OCI-LY3 (cell line): ENCODE measurements at regions not wholly inside any gene's neighbourhood (a gene's known extent, or its start where the extent isn't known, plus 50 kb on each side); places are given as distances from the start of the nearest gene placed in this dataset.

Experiments
- H2AFZ ChIP-seq: fragments of 200-600, 300-600 bp; shearing (Covaris generic); 2 replicates; pipeline ENCODE4 v1.6.0; 2014; ENCODE audit warnings: antibody characterized with exemption, low read depth, low read length
- H3K27ac ChIP-seq: fragments of 200-600, 300-600 bp; sonication (generic); 2 replicates; pipeline ENCODE4 v1.5.1; 2014; ENCODE audit warnings: mild to moderate bottlenecking, low read length, moderate library complexity, mixed read lengths
- H3K27me3 ChIP-seq: fragments of 200-600, 300-600 bp; sonication (generic); 2 replicates; pipeline ENCODE4 v1.6.1; 2014; ENCODE audit warnings: low read depth, low read length, mixed read lengths
- H3K36me3 ChIP-seq: fragments of 200-600, 300-600 bp; sonication (generic); replicated peaks from 2 replicates; pipeline ENCODE3; 2014; ENCODE audit warnings: low read depth, low read length, mixed read lengths
- H3K4me1 ChIP-seq: fragments of 300-600, 200-600 bp; sonication (generic); 2 replicates; pipeline ENCODE4 v1.6.1; 2014; ENCODE audit warnings: low read length, mixed read lengths
- H3K4me2 ChIP-seq: fragments of 200-600, 300-600 bp; sonication (generic); 2 replicates; pipeline ENCODE4 v1.6.1; 2014; ENCODE audit warnings: low read length, mixed read lengths
- H3K4me3 ChIP-seq: fragments of 300-600, 200-600 bp; sonication (generic); 2 replicates; pipeline ENCODE4 v1.5.1; 2014; ENCODE audit warnings: antibody characterized with exemption, mild to moderate bottlenecking, low read length, moderate library complexity
- H3K79me2 ChIP-seq: fragments of 300-600, 200-600 bp; shearing (Covaris generic); 2 replicates; pipeline ENCODE4 v1.6.1; 2014; ENCODE audit warnings: mild to moderate bottlenecking, low read length, mixed read lengths
- H3K9ac ChIP-seq: fragments of 300-600, 200-600 bp; shearing (Covaris generic); 2 replicates; pipeline ENCODE4 v1.6.0; 2014; ENCODE audit warnings: mild to moderate bottlenecking, low read length, moderate library complexity
- H3K9me3 ChIP-seq: fragments of 200-600, 300-600 bp; shearing (Covaris generic); 2 replicates; pipeline ENCODE4 v1.6.1; 2014; ENCODE audit warnings: low read length, mixed read lengths; ENCODE audit not compliant: insufficient read depth
- H4K20me1 ChIP-seq: fragments of 200-600, 300-600 bp; sonication (generic); 2 replicates; pipeline ENCODE4 v1.6.1; 2016; ENCODE audit warnings: low read length, mixed read lengths; ENCODE audit not compliant: insufficient read depth
- CTCF ChIP-seq: fragments of 200-600, 300-600 bp; sonication (generic); IDR thresholded peaks from 2 replicates; pipeline ENCODE4 v1.5.1; 2014; ENCODE audit warnings: antibody characterized with exemption, low read length, low read depth
- EZH2phosphoT487 ChIP-seq: fragments of 200-600 bp; shearing (Covaris generic); IDR thresholded peaks from 2 replicates; pipeline ENCODE4 v1.6.1; 2018; ENCODE audit warnings: antibody characterized with exemption, mixed run types, low read depth

- TF ChIP-seq CTCF (no peak), EZH2phosphoT487 (no peak)
- Histone ChIP-seq H3K27me3 (no peaks in the 10 kb centered on the region), H3K4me2 (no peak overlapping the region), H3K27ac (no peak overlapping the region), H3K9me3 (no peaks in the 10 kb centered on the region), H3K9ac (no peak overlapping the region), H3K36me3 (no peaks in the 10 kb centered on the region), H4K20me1 (no peaks in the 10 kb centered on the region), H3K4me3 (no peak overlapping the region), H3K79me2 (no peaks in the 10 kb centered on the region), H2AFZ (no peak overlapping the region), H3K4me1 (no peaks in the 10 kb centered on the region)
These were observed 120.9 kb downstream of the CRPPA start for GRCh38 chr7:16300361-16300895.

- H3K4me1 ChIP-seq: no peaks in the 10 kb centered on the region
- H4K20me1 ChIP-seq: no peaks in the 10 kb centered on the region
- no peak overlapping the region for H2AFZ ChIP-seq
- H3K9ac ChIP-seq: no peak overlapping the region
- no peaks in the 10 kb centered on the region for H3K79me2 ChIP-seq
- no peak overlapping the region for H3K4me3 ChIP-seq
- no peaks in the 10 kb centered on the region for H3K27me3 ChIP-seq
- TF ChIP-seq EZH2phosphoT487 (no peak), CTCF (no peak)
- no peaks in the 10 kb centered on the region for H3K9me3 ChIP-seq
- no peak overlapping the region for H3K4me2 ChIP-seq
- H3K36me3 ChIP-seq: no peaks in the 10 kb centered on the region
- no peak overlapping the region for H3K27ac ChIP-seq
These were observed 121.5 kb downstream of the CRPPA start for GRCh38 chr7:16299853-16300252.

GRCh38 chr7:16298221-16298620 lies 123.1 kb downstream of the CRPPA start:
- H3K4me2 ChIP-seq: no peak overlapping the region
- H3K4me1 ChIP-seq: no peaks in the 10 kb centered on the region
- H3K79me2 ChIP-seq: no peaks in the 10 kb centered on the region
- no peaks in the 10 kb centered on the region for H3K27me3 ChIP-seq
- H2AFZ ChIP-seq: no peak overlapping the region
- no peak overlapping the region for H3K27ac ChIP-seq
- H4K20me1 ChIP-seq: no peaks in the 10 kb centered on the region
- no peak overlapping the region for H3K4me3 ChIP-seq
- H3K36me3 ChIP-seq: no peaks in the 10 kb centered on the region
- TF ChIP-seq EZH2phosphoT487 (no peak), CTCF (no peak)
- H3K9me3 ChIP-seq: no peaks in the 10 kb centered on the region
- H3K9ac ChIP-seq: no peak overlapping the region

GRCh38 chr7:16295558-16295957 lies 125.8 kb downstream of the CRPPA start:
- H2AFZ ChIP-seq: no peak overlapping the region
- H3K27me3 ChIP-seq: no peaks in the 10 kb centered on the region
- H3K9ac ChIP-seq: no peak overlapping the region
- H3K4me2 ChIP-seq: no peak overlapping the region
- H3K4me1 ChIP-seq: no peaks in the 10 kb centered on the region
- no peak overlapping the region for H3K27ac ChIP-seq
- H3K79me2 ChIP-seq: no peaks in the 10 kb centered on the region
- H3K9me3 ChIP-seq: no peaks in the 10 kb centered on the region
- no peak for TF ChIP-seq EZH2phosphoT487
- no peak for TF ChIP-seq CTCF
- no peaks in the 10 kb centered on the region for H3K36me3 ChIP-seq
- no peaks in the 10 kb centered on the region for H4K20me1 ChIP-seq
- no peak overlapping the region for H3K4me3 ChIP-seq
